ENCODE measurements at regions not wholly inside any gene's neighbourhood (a gene's known extent, or its start where the extent isn't known, plus 50 kb on each side); places are given as distances from the start of the nearest gene placed in this dataset.
A peak's percentile ranks its signal among the peaks of the same experiment; 100 is the strongest.

DNA sequence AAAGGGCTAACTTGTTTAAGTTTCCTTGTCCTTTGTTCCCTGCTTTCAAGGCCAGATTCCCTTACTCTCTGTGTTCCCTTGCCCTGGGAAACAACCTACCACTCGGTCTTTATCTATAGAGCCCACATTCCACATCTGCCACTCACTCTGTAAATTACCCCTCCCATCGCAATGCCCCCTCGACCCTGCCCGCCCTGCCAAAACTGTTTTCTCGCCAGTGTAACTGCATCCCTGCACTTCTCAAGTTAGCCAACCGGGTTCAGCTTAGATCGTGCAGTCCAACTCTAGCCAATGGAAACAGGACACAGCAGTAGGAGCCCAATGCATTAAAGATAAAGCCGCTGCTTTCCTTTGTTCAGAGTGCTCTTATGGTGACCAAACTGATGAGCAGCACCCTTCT is 263.6 kb downstream of the TBL1XR1 start:
- no peak for FAIRE-seq
- DNase-seq (ENCODE audit: low spot score), result no peak

DNA sequence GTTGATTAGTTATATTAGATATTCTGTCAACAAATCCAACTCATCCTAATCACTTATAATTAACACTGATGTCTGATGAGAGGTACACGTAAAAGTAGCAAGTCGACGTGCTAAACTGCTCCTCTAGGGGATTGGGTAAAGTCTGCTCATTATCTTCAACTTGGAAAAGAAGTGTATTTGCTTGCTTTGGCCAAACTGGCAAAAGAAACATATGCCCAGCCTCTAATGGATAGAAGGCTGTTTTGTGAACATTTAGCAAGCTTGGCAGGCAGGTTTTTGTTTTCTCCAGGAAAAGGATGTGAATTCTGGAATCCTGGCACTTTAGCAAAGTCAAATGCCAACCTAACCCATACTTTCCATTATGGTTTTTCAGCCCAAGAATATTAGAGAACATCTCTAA is 264.8 kb downstream of the TBL1XR1 start:
- FAIRE-seq (no peak), DNase-seq (ENCODE audit: low spot score) (no peak)

GRCh38 chr3:176931991-176932390 is 265.3 kb downstream of the TBL1XR1 start:
- no peak for DNase-seq (ENCODE audit: low spot score)
- no peak for FAIRE-seq

- FAIRE-seq, result no peak
Observed at GRCh38 chr3:176930942-176931341, 266.3 kb downstream of the TBL1XR1 start.

DNA sequence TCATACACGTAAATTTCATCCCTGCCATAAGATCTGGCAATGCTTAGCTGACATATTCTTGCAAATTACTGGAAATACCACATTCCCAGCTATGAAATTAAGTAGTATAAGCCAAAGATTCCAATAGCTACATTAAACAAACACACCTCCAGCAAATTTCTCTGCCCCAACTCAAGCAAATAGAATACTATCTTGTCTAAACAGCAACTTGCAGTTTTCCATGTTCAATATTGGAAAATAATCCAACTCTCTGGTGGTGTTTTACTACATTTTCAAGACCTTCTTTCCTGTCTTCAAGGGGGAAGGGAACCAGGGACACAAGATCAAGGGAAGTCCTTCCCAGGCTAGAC is 268.7 kb downstream of the TBL1XR1 start:
- no peak for FAIRE-seq
- no peak for DNase-seq (ENCODE audit: low spot score)

More at GRCh38 chr3:176930942-176931341, 266.3 kb downstream of the TBL1XR1 start:
- DNase-seq (ENCODE audit: low spot score), result no peak

DNA sequence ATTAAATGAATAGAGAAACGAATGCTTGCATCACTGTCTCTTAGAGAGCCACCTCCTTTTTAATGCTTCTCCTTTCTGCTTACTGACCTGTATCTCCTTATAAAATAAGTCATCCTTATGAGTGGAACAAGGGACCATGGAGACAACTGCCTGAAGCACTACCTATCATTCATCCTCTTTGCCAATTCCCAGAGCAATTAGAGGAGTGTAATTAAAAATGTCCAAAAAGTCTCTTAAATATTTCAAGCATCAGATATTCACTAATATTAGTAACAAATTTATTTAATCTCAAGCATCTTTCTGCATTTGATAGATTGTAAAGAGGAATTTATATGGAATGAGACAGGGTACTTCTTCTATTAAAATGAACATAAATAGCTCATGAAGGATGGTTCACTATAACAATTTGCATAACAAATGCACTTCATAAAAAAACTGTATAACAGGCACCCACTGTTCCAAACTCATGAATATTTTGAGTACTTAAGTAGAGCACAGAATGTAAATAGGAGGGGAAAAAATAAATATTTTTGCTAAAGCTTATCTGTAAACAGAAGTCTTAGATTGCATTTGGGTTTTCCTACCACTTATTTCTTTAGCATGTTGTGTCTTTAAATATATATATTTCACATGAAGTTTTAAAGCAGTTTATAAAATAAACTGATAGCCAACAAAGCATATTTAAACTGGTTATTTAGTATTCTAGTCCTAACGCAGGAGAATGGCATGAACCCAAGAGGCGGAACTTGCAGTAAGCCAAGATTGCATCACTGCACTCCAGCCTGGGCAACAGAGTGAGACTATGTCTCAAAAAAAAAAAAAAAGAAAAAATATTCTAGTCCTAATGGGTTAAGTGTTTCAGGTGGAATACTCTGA is 269.3 kb downstream of the TBL1XR1 start:
- no peak for FAIRE-seq
- DNase-seq (ENCODE audit: low spot score), result no peak

- DNase-seq (ENCODE audit: low spot score), result no peak
- no peak for FAIRE-seq
Observed at GRCh38 chr3:176927280-176927679, 270.0 kb downstream of the TBL1XR1 start.

GRCh38 chr3:176926688-176927087 is 270.6 kb downstream of the TBL1XR1 start:
- no peak for DNase-seq (ENCODE audit: low spot score)
- no peak for FAIRE-seq

DNA sequence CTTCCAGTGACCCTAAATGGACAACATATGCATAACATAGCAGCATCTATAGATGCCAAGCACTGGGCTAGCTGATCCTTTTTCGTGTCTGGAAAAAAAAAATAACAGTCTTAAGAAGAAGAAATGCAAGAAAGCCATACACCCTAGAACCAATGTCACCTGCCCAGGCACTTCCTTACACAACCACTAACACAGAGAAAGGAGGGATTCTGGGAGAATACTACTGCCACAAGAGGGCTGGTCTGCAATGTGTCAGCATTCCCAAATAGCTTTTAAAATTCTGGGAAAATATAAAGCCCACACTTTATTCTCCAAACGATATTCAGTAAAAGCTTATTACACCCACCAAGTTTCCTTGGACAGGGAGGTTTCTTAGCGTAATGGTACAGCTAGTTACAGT is 271.2 kb downstream of the TBL1XR1 start:
- FAIRE-seq, result no peak
- no peak for DNase-seq (ENCODE audit: low spot score)

DNA sequence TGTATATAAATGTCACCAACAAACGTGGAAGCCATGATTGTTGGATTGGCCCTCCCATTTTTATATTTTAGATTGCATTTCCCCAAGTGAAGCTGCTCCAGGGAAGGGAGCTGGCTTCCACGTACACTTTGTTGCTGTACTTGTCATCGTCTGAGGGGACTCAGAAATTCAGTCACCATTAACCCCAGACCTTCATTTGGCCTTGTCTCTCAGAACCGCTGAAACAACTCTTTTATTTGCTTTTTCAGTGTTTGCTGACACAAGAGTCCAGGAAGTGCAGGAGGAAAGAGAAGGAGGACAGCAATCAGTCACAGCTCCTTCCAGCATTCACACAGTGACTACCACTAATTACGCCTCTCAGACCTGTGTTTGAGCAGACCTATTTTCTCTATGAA is 276.5 kb downstream of the TBL1XR1 start:
- DNase-seq (ENCODE audit: low spot score), result no peak
- FAIRE-seq, result no peak

DNA sequence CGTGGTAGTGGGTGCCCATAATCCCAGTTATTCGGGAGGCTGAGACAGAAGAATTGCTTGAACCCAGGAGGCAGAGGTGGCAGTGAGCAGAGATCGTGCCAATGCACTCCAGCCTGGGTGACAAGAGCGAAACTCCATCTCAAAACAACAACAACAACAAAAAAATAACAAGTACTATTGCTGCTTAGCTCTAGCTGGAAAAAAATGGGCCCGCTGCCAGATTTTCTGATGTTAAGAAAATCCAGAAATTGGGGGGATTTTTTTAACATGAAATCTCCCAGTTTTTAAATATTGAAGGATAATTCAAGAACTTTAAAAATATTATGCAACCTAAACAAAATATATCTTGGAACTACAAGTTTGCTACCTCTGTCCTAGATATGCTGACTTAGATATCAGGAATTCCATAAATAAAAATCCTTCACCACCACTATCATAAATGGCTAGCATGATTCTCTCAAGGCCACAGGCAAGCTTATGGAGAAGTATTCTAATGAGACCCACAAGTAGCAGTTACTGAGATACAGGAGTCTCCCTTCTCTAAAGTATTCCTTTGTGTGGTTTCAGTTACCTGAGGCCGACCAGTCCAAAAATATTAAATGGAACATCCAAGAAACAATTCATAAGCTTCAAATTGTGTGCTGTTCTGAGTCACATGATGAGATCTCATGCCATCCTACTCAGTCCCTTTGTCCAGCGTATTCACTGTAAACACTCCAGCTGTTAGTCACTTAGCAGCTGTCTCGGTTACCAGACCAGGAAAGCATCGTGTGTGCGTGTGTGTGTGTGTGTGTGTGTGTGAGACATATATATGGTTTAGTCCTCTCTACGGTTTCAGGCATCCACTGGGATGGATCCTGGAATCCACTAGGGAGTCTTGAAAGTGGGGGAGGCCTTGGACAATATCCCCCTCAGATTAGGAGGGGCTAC is 277.2 kb downstream of the TBL1XR1 start:
- DNase-seq (ENCODE audit: low spot score), result no peak
- FAIRE-seq, result no peak

DNA sequence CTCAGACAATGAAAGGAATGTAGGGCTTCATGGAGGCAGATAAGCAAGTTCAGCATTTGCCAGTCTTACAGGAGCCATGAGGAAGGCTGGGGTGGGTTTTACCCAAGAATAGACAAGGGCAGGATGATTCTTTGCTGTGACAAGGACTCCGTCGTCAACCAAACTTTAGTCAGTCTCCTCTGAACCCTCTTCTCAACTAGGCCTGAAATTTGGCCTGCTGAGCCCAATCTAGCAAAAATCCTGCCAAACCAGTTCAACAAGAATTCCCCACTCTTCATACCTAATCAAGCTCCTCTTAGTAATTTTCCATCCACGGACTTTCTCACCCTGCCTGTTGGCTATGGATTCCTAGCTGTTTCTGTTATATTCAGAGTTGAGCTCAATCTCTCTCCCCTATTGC is 280.5 kb downstream of the TBL1XR1 start:
- FAIRE-seq, result no peak
- DNase-seq (ENCODE audit: low spot score), result no peak

- DNase-seq (ENCODE audit: low spot score) (no peak), FAIRE-seq (no peak)
Observed at GRCh38 chr3:176914764-176915163, 282.5 kb downstream of the TBL1XR1 start.

- FAIRE-seq (no peak), DNase-seq (ENCODE audit: low spot score) (no peak)
Observed at GRCh38 chr3:176911579-176911978, 285.7 kb downstream of the TBL1XR1 start.

- DNase-seq (ENCODE audit: low spot score) (no peak), FAIRE-seq (no peak)
Observed at GRCh38 chr3:176909044-176909443, 288.2 kb downstream of the TBL1XR1 start.

DNA sequence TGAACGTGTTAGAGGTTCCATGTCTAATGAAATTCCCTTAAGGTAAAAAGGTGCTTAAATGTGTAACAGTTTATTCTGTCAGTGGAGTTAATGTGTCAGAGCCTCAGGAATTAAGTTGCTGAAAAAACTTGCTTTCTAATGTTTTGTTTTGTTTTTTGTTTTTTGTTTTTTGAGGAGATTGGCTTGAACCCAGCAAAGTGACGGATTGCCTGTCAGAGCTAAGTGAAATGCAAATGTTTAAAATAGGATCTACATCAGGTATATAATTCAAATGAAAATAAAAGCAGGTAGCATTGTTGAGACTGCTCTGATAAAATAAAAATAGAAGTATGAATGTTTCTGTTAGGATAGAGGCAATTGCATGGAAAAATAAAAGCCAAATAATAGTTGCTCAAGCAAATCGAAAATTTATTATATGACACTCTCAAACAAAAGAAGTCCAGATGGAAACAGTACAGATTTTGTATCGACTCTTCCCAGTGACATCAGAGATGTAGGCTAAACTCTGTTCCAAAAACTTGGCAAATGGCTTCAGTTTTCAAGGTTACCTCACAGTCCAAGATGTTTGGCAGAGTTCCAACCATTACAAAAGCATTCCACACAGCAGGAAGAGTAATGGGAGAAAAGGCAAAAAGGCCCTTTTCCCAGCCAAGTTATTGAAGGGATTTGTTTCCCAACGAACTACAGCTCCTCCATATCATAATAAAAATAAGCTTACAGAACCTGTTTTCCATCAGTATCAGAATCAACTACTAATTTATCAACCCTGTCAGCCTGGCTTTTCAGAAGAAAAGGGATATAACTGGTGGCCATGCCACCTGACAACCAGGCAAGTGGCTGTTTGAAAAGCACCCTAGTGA is 291.0 kb downstream of the TBL1XR1 start:
- FAIRE-seq, result no peak
- DNase-seq (ENCODE audit: low spot score), result peak; percentile 33

DNA sequence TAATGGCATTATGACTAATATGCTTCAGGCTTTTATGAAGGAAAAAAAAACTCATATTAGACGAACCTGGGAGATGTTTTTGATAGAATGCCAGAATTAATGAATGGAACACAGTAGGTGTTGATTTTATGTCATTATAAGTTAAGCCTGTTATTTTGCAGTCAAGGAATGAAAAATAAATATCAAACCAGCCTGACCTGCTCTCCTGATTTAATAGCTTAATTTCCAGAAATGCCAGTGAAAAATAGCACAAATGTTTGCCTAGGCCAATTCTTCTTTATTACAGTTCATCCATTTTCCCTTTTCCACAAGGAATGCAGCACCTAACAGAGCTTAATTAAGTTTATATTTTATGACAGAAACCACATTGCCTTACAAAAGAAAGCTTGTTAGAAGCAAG is 292.0 kb downstream of the TBL1XR1 start:
- DNase-seq (ENCODE audit: low spot score) (no peak), FAIRE-seq (no peak)

GRCh38 chr3:176904506-176904905 is 292.8 kb downstream of the TBL1XR1 start:
- no peak for FAIRE-seq

GRCh38 chr3:176896640-176897039 is 300.6 kb downstream of the TBL1XR1 start:
- DNase-seq (ENCODE audit: low spot score), result no peak
- no peak for FAIRE-seq

More at GRCh38 chr3:176904506-176904905, 292.8 kb downstream of the TBL1XR1 start:
- no peak for DNase-seq (ENCODE audit: low spot score)

DNA sequence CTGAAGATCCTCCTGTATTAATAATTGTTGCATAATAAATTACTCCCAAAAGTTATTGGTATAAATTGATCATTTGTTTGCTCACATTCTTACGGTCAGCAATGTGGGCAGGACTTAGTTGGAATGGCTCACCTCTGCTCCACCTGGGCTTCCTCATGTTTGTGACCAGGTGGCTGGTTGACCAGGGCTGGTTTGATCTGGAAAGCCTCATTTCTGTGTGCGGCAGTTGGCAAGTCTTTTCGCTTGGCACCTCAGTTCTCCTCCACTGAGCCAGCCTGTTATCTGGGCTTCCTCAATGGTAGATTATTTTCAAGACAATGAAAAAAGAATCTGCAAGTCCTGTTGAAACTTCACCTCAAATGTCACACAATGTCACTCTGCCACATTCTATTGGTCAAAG is 301.1 kb downstream of the TBL1XR1 start:
- DNase-seq (ENCODE audit: low spot score) (no peak), FAIRE-seq (no peak)

DNA sequence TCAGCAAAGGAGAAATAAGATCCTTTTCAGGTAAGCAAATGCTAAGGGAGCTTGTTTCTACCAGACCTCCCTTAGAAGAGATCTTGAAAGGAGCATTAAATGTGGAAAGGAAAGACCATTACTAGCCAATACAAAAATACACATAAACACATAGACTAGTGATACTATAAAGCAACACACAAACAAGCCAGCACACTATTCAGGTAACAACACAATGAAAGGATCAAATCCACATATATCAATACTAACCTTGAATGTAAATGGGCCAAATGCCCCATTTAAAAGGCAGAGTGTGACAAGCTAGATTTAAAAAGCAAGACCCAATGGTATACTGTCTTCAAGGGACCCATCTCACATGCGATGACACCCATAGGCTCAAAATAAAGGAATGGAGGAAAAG is 317.6 kb downstream of the TBL1XR1 start:
- FAIRE-seq (no peak), DNase-seq (ENCODE audit: low spot score) (no peak)
